Keratinocyte (primary cell): ENCODE measurements at regions not wholly inside any gene's neighbourhood (a gene's known extent, or its start where the extent isn't known, plus 50 kb on each side); places are given as distances from the start of the nearest gene placed in this dataset.

Experiments
- DNase-seq: peaks from one replicate; pipeline ENCODE4 v3.0.0-alpha.2; 2011; ENCODE audit warnings: low read depth, missing footprints, low spot score
- FAIRE-seq: peaks from 2 replicates; lab custom pipeline; 2011; peaks lifted over from hg19 to GRCh38; lab: Jason Lieb, UNC
- H2AFZ ChIP-seq: 2 replicates; pipeline ENCODE4 v1.6.0; 2012; ENCODE audit warnings: low read length, control low read depth, inconsistent platforms; ENCODE audit not compliant: control insufficient read depth
- H3K27ac ChIP-seq: 2 replicates; pipeline ENCODE4 v1.5.1; 2011; ENCODE audit warnings: low read length; ENCODE audit not compliant: control insufficient read depth, insufficient read depth
- H3K27me3 ChIP-seq: 3 replicates; pipeline ENCODE4 v1.6.0; 2011; ENCODE audit warnings: low read length; ENCODE audit not compliant: control insufficient read depth, insufficient read depth; ENCODE audit errors: extremely low read depth
- H3K36me3 ChIP-seq, 2 experiments: 2 replicates in 1 of 2; 3 replicates in 1 of 2; pipeline ENCODE4 v1.5.1; 2011; ENCODE audit warnings: low read length in 2 of 2, mild to moderate bottlenecking in 1 of 2; ENCODE audit not compliant: control insufficient read depth in 2 of 2, insufficient read depth in 2 of 2; ENCODE audit errors: extremely low read depth in 1 of 2
- H3K4me1 ChIP-seq: 3 replicates; pipeline ENCODE4 v1.5.1; 2011; ENCODE audit warnings: low read length; ENCODE audit not compliant: control insufficient read depth, insufficient read depth; ENCODE audit errors: extremely low read depth
- H3K4me2 ChIP-seq: 3 replicates; pipeline ENCODE4 v1.6.0; 2011; ENCODE audit warnings: low read depth, low read length; ENCODE audit not compliant: control insufficient read depth, insufficient read depth; ENCODE audit errors: extremely low read depth
- H3K4me3 ChIP-seq, 3 experiments: fragments of 200-600 bp in 1 of 3; sonication (generic) in 1 of 3; 2 replicates in 2 of 3; 3 replicates in 1 of 3; pipeline ENCODE4 v1.5.1; 2011 to 2016; ENCODE audit warnings: low read length in 3 of 3, mild to moderate bottlenecking in 3 of 3, control low read depth in 2 of 3, inconsistent platforms in 1 of 3, low read depth in 1 of 3, mixed read lengths in 1 of 3, mixed run types in 1 of 3, moderate library complexity in 1 of 3; ENCODE audit not compliant: control insufficient read depth in 2 of 3, insufficient read depth in 2 of 3; ENCODE audit errors: extremely low read depth in 1 of 3
- H3K79me2 ChIP-seq: 2 replicates; pipeline ENCODE4 v1.6.0; 2012; ENCODE audit warnings: low read length; ENCODE audit not compliant: control insufficient read depth, insufficient read depth
- H3K9ac ChIP-seq: 3 replicates; pipeline ENCODE4 v1.6.0; 2011; ENCODE audit warnings: low read length; ENCODE audit not compliant: control insufficient read depth, insufficient read depth; ENCODE audit errors: extremely low read depth
- H3K9me1 ChIP-seq: 3 replicates; pipeline ENCODE4 v1.6.0; 2011; ENCODE audit warnings: low read length; ENCODE audit not compliant: control insufficient read depth, insufficient read depth; ENCODE audit errors: extremely low read depth
- H3K9me3 ChIP-seq: 2 replicates; pipeline ENCODE4 v1.5.1; 2012; ENCODE audit warnings: low read depth, low read length; ENCODE audit not compliant: control insufficient read depth
- H4K20me1 ChIP-seq: 3 replicates; pipeline ENCODE4 v1.6.0; 2011; ENCODE audit warnings: low read length; ENCODE audit not compliant: control insufficient read depth, insufficient read depth; ENCODE audit errors: extremely low read depth
- EZH2 ChIP-seq: IDR thresholded peaks from one replicate; pipeline ENCODE4 v1.6.1; 2012; ENCODE audit warnings: inconsistent platforms, mild to moderate bottlenecking, low read length, moderate library complexity
- dilution Hi-C: fragments of 300-500 bp; cut with MboI; formaldehyde crosslinking; loops from one replicate; pipeline ENCODE4 v1.7.0; 2020; ENCODE audit warnings: low sequenced_read_pairs; ENCODE audit not compliant: extremely low pct_ligation_motif_present
- TF ChIP-seq, protein P1 (sequence below), 3 experiments: IDR thresholded peaks in 1 of 3; conservative IDR thresholded peaks in 1 of 3; optimal IDR thresholded peaks in 1 of 3; 2 replicates in 2 of 3; 3 replicates in 1 of 3; pipeline versions ENCODE3 to v1.5.1; 2011; ENCODE audit warnings: low read length in 3 of 3, mild to moderate bottlenecking in 3 of 3, moderate library complexity in 2 of 3, control low read depth in 1 of 3, inconsistent platforms in 1 of 3; ENCODE audit not compliant: insufficient read depth in 2 of 3; ENCODE audit errors: extremely low read depth in 1 of 3

DNA sequence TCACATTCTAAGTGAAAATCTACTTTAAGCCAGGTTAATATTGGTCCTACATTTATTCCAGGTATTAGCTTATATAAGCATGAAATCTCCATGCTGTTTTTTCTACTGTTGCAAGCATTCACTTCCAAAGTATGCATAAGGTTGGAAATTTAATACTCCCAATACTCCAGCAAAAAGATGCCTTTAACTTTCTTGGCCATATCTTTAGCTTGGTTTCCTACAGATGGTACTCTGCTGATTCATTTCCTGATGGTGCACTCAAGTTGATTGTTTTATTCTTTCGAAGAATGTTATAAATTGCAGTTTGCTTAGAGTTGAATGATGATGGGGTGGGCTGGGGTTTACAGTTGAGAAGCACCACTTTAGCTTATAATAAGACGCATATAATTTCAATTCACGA lies 330.2 kb downstream of the PTTG2 start:
- no peak overlapping the region for H3K9ac ChIP-seq
- no peak overlapping the region for H3K27ac ChIP-seq
- no peaks in the 10 kb centered on the region for H3K79me2 ChIP-seq
- peaks cover 7% of the 10 kb centered on the region for H3K4me1 ChIP-seq
- DNase-seq (no peak), FAIRE-seq (no peak)
- H2AFZ ChIP-seq: no peak overlapping the region
- no peak overlapping the region for H3K4me3 ChIP-seq
- no peaks in the 10 kb centered on the region for H3K27me3 ChIP-seq
- no peaks in the 10 kb centered on the region for H3K9me3 ChIP-seq
- H3K36me3 ChIP-seq: no peaks in the 10 kb centered on the region
- H4K20me1 ChIP-seq: no peaks in the 10 kb centered on the region
- H3K9me1 ChIP-seq: no peaks in the 10 kb centered on the region
- dilution Hi-C loops: no loop called here
- no peak for TF ChIP-seq EZH2
- TF ChIP-seq, protein P1, sequence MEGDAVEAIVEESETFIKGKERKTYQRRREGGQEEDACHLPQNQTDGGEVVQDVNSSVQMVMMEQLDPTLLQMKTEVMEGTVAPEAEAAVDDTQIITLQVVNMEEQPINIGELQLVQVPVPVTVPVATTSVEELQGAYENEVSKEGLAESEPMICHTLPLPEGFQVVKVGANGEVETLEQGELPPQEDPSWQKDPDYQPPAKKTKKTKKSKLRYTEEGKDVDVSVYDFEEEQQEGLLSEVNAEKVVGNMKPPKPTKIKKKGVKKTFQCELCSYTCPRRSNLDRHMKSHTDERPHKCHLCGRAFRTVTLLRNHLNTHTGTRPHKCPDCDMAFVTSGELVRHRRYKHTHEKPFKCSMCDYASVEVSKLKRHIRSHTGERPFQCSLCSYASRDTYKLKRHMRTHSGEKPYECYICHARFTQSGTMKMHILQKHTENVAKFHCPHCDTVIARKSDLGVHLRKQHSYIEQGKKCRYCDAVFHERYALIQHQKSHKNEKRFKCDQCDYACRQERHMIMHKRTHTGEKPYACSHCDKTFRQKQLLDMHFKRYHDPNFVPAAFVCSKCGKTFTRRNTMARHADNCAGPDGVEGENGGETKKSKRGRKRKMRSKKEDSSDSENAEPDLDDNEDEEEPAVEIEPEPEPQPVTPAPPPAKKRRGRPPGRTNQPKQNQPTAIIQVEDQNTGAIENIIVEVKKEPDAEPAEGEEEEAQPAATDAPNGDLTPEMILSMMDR (optimal IDR thresholded peaks at IDR 0.05 in 1 of 3, IDR thresholded peaks at IDR 0.05 in 1 of 3, conservative IDR thresholded peaks at IDR 0.05 in 1 of 3; ENCODE audit: extremely low read depth in 1 of 3, insufficient read depth in 2 of 3, low read length in 3 of 3): no peak
- no peak overlapping the region for H3K4me2 ChIP-seq

DNA sequence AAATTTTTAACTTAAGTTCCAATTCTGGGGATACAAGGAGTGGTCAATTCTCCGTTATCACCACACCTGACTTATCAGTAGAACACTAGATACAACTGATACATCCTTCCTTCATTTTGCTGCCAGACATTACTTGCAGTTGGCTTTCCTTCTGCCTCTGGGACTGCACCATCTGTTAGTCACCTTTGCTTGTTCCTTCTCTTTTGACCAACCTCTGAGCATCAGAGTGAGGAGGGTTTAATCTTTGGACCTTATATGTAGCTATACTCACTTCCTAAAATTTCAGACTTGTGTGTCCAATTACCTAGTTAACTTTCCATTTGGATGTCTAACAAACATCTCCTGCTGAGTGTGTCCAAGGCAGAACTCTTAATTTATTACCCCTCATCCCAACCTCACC lies 330.7 kb downstream of the PTTG2 start:
- FAIRE-seq: no peak
- dilution Hi-C loops: no loop called here

More for the DNA sequence above, 330.7 kb downstream of the PTTG2 start:
- H3K9ac ChIP-seq: no peak overlapping the region
- H3K79me2 ChIP-seq: no peaks in the 10 kb centered on the region
- no peak overlapping the region for H3K27ac ChIP-seq
- H4K20me1 ChIP-seq: no peaks in the 10 kb centered on the region
- no peaks in the 10 kb centered on the region for H3K9me3 ChIP-seq
- DNase-seq: no peak
- H3K27me3 ChIP-seq: no peaks in the 10 kb centered on the region
- no peaks in the 10 kb centered on the region for H3K9me1 ChIP-seq
- H2AFZ ChIP-seq: no peak overlapping the region
- no peak overlapping the region for H3K4me2 ChIP-seq
- no peaks in the 10 kb centered on the region for H3K36me3 ChIP-seq
- H3K4me3 ChIP-seq: no peak overlapping the region
- H3K4me1 ChIP-seq: peaks cover 7% of the 10 kb centered on the region
- TF ChIP-seq, protein P1 (optimal IDR thresholded peaks at IDR 0.05 in 1 of 3, IDR thresholded peaks at IDR 0.05 in 1 of 3, conservative IDR thresholded peaks at IDR 0.05 in 1 of 3; ENCODE audit: extremely low read depth in 1 of 3, insufficient read depth in 2 of 3, low read length in 3 of 3): no peak
- no peak for TF ChIP-seq EZH2
